Suprapubic skin (tissue), 4 donors: ENCODE measurements at regions not wholly inside any gene's neighbourhood (a gene's known extent, or its start where the extent isn't known, plus 50 kb on each side); places are given as distances from the start of the nearest gene placed in this dataset.

ENCODE experiments used
- DNase-seq, 2 donors: peaks; one replicate each; pipeline ENCODE4 v3.0.0-alpha.2; 2019; ENCODE audit warnings: low spot score in 2 of 2
- H3K27ac ChIP-seq: fragments of 200-600 bp; sonication (generic); one replicate; pipeline ENCODE4 v1.5.1; 2019
- H3K27me3 ChIP-seq: fragments of 200-600 bp; sonication (generic); one replicate; pipeline ENCODE4 v1.5.1; 2019
- H3K36me3 ChIP-seq: fragments of 200-600 bp; sonication (generic); one replicate; pipeline ENCODE4 v1.5.1; 2019
- H3K4me1 ChIP-seq: fragments of 200-600 bp; sonication (generic); one replicate; pipeline ENCODE4 v1.5.1; 2019
- H3K4me3 ChIP-seq: fragments of 200-600 bp; sonication (generic); one replicate; pipeline ENCODE4 v1.5.1; 2019; ENCODE audit warnings: mild to moderate bottlenecking
- H3K9me3 ChIP-seq: fragments of 200-600 bp; sonication (generic); one replicate; pipeline ENCODE4 v1.5.1; 2019
- EP300 ChIP-seq: sonication (generic); formaldehyde crosslinking; IDR thresholded peaks from one replicate; pipeline ENCODE4 v1.6.1; 2017; ENCODE audit warnings: antibody characterized with exemption
- POLR2A ChIP-seq, 2 donors: fragments of 450-650 bp; IDR thresholded peaks; one replicate each; pipeline ENCODE4 v1.6.1; 2017; ENCODE audit warnings: antibody characterized with exemption in 2 of 2, mild to moderate bottlenecking in 2 of 2, moderate library complexity in 2 of 2
- POLR2AphosphoS5 ChIP-seq, 3 donors: sonication (generic); formaldehyde crosslinking; IDR thresholded peaks; one replicate each; pipeline ENCODE4 v1.6.1; 2017; ENCODE audit warnings: antibody characterized with exemption in 3 of 3
- WGBS: methylation state at CpG from one replicate; pipeline ENCODE4 v1.1.5; 2018; 5-methylcytosine and 5-hydroxymethylcytosine counted together
- TF ChIP-seq, protein P1 (sequence below), 2 donors: fragments of 200-600 bp in 1 of 2; fragments of 450-650 bp in 1 of 2; sonication (generic) in 1 of 2; IDR thresholded peaks; one replicate each; pipeline ENCODE4 v1.5.1; 2016 to 2019; ENCODE audit warnings: antibody characterized with exemption in 2 of 2, mild to moderate bottlenecking in 1 of 2, moderate library complexity in 1 of 2

DNA sequence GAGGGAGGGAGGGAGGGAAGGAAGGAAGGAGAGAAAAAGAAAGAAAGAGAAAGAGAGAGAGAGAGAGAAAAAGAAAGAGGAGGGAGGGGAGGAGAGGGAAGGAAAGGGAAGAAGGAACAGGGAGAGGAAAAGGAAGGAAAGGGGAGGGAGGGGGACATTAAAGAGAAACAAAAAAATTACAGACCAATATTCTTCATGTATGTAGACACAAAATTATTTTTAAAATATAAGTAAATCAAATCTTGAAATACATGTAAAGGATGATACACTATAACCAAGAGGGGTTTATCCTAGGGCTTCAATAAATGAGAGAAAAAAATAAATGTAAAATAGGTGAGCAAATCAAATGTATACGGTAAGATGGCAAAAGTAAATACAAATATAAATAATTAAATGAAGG lies 71.2 kb upstream of the TMEM244 start:
- H3K4me1 ChIP-seq = peaks cover 4% of the 10 kb centered on the region
- H3K27ac ChIP-seq = no peak overlapping the region
- no peak overlapping the region for H3K4me3 ChIP-seq
- 91% methylated on average over 1 of the region's 1 CpG for WGBS
- no peaks in the 10 kb centered on the region for H3K27me3 ChIP-seq
- TF ChIP-seq POLR2A (IDR thresholded peaks at IDR 0.05) (no peak), POLR2AphosphoS5 (IDR thresholded peaks at IDR 0.05) (no peak), EP300 (no peak)
- TF ChIP-seq, protein P1, sequence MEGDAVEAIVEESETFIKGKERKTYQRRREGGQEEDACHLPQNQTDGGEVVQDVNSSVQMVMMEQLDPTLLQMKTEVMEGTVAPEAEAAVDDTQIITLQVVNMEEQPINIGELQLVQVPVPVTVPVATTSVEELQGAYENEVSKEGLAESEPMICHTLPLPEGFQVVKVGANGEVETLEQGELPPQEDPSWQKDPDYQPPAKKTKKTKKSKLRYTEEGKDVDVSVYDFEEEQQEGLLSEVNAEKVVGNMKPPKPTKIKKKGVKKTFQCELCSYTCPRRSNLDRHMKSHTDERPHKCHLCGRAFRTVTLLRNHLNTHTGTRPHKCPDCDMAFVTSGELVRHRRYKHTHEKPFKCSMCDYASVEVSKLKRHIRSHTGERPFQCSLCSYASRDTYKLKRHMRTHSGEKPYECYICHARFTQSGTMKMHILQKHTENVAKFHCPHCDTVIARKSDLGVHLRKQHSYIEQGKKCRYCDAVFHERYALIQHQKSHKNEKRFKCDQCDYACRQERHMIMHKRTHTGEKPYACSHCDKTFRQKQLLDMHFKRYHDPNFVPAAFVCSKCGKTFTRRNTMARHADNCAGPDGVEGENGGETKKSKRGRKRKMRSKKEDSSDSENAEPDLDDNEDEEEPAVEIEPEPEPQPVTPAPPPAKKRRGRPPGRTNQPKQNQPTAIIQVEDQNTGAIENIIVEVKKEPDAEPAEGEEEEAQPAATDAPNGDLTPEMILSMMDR (IDR thresholded peaks at IDR 0.05) = no peak
- DNase-seq = no peak
- no peaks in the 10 kb centered on the region for H3K36me3 ChIP-seq
- no peaks in the 10 kb centered on the region for H3K9me3 ChIP-seq

DNA sequence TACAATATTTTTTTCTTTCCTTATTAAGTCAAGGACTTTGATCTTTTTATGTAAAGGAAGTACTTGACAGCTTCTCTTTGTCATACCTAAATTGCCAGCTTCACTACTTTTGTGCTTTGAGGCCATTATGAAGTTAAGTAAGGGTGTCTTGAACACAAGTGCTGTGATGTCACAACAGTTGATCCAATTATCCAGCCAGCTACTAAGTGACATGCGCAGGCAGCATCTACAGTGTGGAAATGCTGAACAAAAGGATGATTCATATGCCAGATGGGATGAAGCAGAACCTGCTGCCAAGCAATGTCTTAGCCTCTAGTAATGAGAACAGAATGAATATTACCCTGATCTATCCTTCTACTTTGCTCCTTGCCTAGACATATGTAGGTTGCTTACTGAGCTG lies 68.3 kb upstream of the TMEM244 start:
- no peaks in the 10 kb centered on the region for H3K27me3 ChIP-seq
- WGBS = 14% methylated on average over 1 of the region's 1 CpG
- no peak overlapping the region for H3K27ac ChIP-seq
- no peak for DNase-seq
- H3K4me1 ChIP-seq = no peaks in the 10 kb centered on the region
- TF ChIP-seq, protein P1 (IDR thresholded peaks at IDR 0.05) = no peak
- TF ChIP-seq POLR2A (IDR thresholded peaks at IDR 0.05) (no peak), EP300 (no peak), POLR2AphosphoS5 (IDR thresholded peaks at IDR 0.05) (no peak)
- no peaks in the 10 kb centered on the region for H3K36me3 ChIP-seq
- H3K9me3 ChIP-seq = no peaks in the 10 kb centered on the region
- H3K4me3 ChIP-seq = no peak overlapping the region

DNA sequence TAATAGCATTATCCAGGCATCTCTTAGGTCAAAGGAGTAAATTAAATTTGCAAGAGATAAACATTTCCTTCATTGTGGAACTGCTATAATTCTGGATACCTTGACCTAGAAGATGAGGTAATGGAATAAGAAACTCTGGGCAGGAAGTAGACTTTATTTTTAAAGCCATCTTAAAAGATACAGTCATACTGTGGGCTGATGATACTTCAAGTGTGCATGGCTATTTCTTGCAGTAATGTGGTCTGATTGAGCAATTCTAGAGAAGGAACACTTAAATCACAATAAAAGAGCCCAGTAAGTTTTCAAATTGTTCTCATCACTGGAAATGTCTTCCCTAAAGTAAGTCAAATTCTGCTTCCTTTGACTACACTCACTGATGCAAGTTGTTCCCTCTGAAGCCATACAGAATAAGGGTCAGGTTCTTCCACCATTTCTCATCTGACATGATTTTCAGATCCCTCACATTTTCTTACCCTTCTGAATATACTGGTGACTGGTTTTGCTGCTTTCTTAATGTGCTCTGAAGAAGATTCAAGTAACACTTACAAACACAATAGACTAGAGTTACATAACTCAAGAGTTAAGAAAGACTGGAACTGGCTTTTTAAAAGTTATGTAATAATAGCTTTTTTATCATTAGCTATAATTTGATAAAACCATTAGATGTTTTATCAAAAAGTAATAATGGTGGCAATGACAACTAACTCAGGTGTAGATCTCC lies 62.6 kb upstream of the TMEM244 start:
- TF ChIP-seq, protein P1 (IDR thresholded peaks at IDR 0.05) = no peak
- TF ChIP-seq POLR2A (IDR thresholded peaks at IDR 0.05) (no peak), POLR2AphosphoS5 (IDR thresholded peaks at IDR 0.05) (no peak), EP300 (no peak)
- H3K36me3 ChIP-seq = no peaks in the 10 kb centered on the region
- no peak for DNase-seq
- no peaks in the 10 kb centered on the region for H3K27me3 ChIP-seq
- no peaks in the 10 kb centered on the region for H3K4me1 ChIP-seq
- no peak overlapping the region for H3K4me3 ChIP-seq
- H3K27ac ChIP-seq = no peak overlapping the region
- H3K9me3 ChIP-seq = no peaks in the 10 kb centered on the region

DNA sequence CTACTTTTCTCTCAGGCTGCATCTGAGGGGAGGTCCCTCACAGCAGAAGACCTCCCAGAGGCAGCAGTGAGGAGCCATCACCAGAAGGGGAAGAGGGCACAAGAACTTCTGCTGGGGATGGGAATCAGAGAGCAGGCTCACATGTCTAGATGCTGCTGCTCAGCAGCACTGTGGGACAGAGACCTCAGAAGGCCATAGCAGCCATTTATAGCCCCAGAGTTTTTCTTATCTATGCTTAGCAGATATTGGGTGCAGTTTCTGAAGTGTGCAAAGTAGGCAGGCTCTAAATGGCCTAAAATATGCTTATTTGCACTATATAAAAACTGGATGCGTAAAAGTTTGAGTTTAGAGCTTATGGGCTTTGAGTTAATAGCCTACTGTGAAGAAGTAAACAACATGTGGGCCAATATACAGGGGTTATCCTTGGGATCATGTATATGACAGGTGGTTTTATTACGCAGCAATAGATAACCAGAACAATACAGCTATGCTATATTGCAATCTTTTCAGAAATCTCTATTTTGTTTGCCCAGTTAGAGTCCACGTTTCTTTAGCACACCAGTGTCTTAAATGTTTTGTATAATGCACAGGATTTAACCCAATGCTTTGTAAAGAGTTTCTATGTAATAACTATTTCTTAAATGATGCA lies 60.2 kb upstream of the TMEM244 start:
- 62% methylated on average over 3 of the region's 3 CpGs for WGBS
- TF ChIP-seq POLR2AphosphoS5 (IDR thresholded peaks at IDR 0.05) = no peak
- no peak for TF ChIP-seq EP300
- TF ChIP-seq, protein P1 (IDR thresholded peaks at IDR 0.05) = no peak
- TF ChIP-seq POLR2A (IDR thresholded peaks at IDR 0.05) = no peak

DNA sequence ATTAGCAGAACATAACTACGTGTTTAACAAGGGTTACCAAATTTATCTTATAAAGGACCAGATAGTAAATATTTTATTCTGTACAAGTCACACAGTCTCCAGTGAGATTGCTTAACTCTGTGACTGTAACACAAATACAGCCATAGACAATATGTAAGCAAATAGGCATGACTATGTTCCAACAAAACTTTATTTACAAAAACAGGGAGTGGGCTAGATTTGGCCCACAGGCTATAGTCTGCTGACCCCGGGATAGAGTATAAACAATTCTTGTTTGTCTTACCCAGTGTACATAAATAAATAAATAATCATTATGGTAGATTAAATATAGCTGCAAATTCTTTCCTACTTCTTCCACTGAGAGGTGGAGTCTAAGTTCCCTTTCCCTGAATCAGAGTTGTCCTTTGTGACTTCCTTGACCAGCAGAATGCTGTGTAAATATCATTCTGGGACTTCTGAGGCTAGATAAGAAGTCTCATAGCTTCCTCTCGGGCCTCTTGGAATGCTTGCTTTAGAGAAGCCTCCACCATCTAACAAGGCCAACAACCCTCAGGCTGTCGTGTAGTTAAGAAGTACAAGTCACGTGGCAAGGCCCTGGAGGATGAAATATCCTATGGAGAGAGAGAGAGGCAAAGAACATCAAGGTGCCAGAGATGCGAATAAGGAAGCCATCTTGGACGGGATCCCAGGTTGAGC lies 59.1 kb upstream of the TMEM244 start:
- DNase-seq = no peak
- H3K36me3 ChIP-seq = no peaks in the 10 kb centered on the region
- no peaks in the 10 kb centered on the region for H3K4me1 ChIP-seq
- H3K27ac ChIP-seq = no peak overlapping the region
- no peak for TF ChIP-seq EP300
- no peak for TF ChIP-seq POLR2A (IDR thresholded peaks at IDR 0.05)
- TF ChIP-seq, protein P1 (IDR thresholded peaks at IDR 0.05) = no peak
- no peak for TF ChIP-seq POLR2AphosphoS5 (IDR thresholded peaks at IDR 0.05)
- WGBS = 72% methylated on average over 7 of the region's 7 CpGs
- H3K4me3 ChIP-seq = no peak overlapping the region
- H3K27me3 ChIP-seq = no peaks in the 10 kb centered on the region
- H3K9me3 ChIP-seq = no peaks in the 10 kb centered on the region

More for the DNA sequence above, 60.2 kb upstream of the TMEM244 start:
- no peaks in the 10 kb centered on the region for H3K4me1 ChIP-seq
- no peaks in the 10 kb centered on the region for H3K9me3 ChIP-seq
- no peaks in the 10 kb centered on the region for H3K27me3 ChIP-seq
- H3K4me3 ChIP-seq = no peak overlapping the region
- no peaks in the 10 kb centered on the region for H3K36me3 ChIP-seq
- no peak overlapping the region for H3K27ac ChIP-seq
- DNase-seq = no peak
